Panc1 (cell line): ENCODE measurements at regions not wholly inside any gene's neighbourhood (a gene's known extent, or its start where the extent isn't known, plus 50 kb on each side); places are given as distances from the start of the nearest gene placed in this dataset.

Experiments used
- ATAC-seq: fragments of 200-7000 bp; cut with Tn5 transposase; 2 replicates; pipeline ENCODE4 v1.9.1; 2020; ENCODE audit warnings: mild to moderate bottlenecking, moderate library complexity
- BruUV-seq: library from RNA; stranded (reverse); fragments of 400-500 nt; replicated peaks from 2 replicates; lab custom pipeline; 2021; lab: Mats Ljungman, UMichigan
- CTCF ChIA-PET: fragments of 300-600 bp; sonication (Branson Sonifier 250); formaldehyde crosslinking; loops from one replicate; lab custom pipeline; 2022; ENCODE audit warnings: antibody characterized with exemption; lab: Charles Lee
- POLR2A ChIA-PET: fragments of 300-600 bp; sonication (Branson Sonifier 250); formaldehyde crosslinking; loops from one replicate; lab custom pipeline; 2022; ENCODE audit warnings: antibody characterized with exemption; lab: Charles Lee
- DNase-seq: peaks from one replicate; pipeline ENCODE4 v3.0.0-alpha.2; 2010; ENCODE audit warnings: low read depth, low spot score
- H3K27ac ChIP-seq: 2 replicates; pipeline ENCODE4 v1.5.1; 2011; ENCODE audit warnings: mild to moderate bottlenecking, low read length, inconsistent platforms
- H3K27me3 ChIP-seq: fragments of 200-500 bp; sonication (Bioruptor generic); 2 replicates; pipeline ENCODE4 v1.6.0; 2014; ENCODE audit warnings: low read length, inconsistent platforms; ENCODE audit not compliant: control insufficient read depth, insufficient read depth
- H3K36me3 ChIP-seq: fragments of 200-500 bp; sonication (Bioruptor generic); 2 replicates; pipeline ENCODE4 v1.5.1; 2014; ENCODE audit warnings: inconsistent platforms, mild to moderate bottlenecking, low read length, moderate library complexity; ENCODE audit not compliant: control insufficient read depth, insufficient read depth
- H3K4me1 ChIP-seq: 2 replicates; pipeline ENCODE4 v1.5.1; 2011; ENCODE audit warnings: inconsistent platforms, mild to moderate bottlenecking, low read length, moderate library complexity; ENCODE audit not compliant: control insufficient read depth, insufficient read depth
- H3K4me3 ChIP-seq, 2 experiments: 2 replicates each; pipeline ENCODE4 v1.5.1; 2011 to 2012; ENCODE audit warnings: low read depth in 2 of 2, low read length in 2 of 2, mild to moderate bottlenecking in 2 of 2, inconsistent platforms in 1 of 2, moderate library complexity in 1 of 2
- H3K9me3 ChIP-seq: fragments of 200-500 bp; sonication (Bioruptor generic); 2 replicates; pipeline ENCODE4 v1.5.1; 2014; ENCODE audit warnings: low read depth, mild to moderate bottlenecking, inconsistent platforms, low read length, moderate library complexity; ENCODE audit not compliant: control insufficient read depth, insufficient read depth
- POLR2AphosphoS5 ChIP-seq: IDR thresholded peaks from 2 replicates; pipeline ENCODE4 v1.6.1; 2012; ENCODE audit warnings: mild to moderate bottlenecking, low read depth, low read length, moderate library complexity
- REST ChIP-seq, 2 experiments: IDR thresholded peaks; 2 replicates each; pipeline ENCODE4 v1.6.1; 2011 to 2012; ENCODE audit warnings: low read depth in 2 of 2, control low read depth in 1 of 2, low read length in 1 of 2, mild to moderate bottlenecking in 1 of 2, moderate library complexity in 1 of 2; ENCODE audit not compliant: insufficient read depth in 1 of 2
- SIN3A ChIP-seq: IDR thresholded peaks from 2 replicates; pipeline ENCODE4 v1.6.1; 2012; ENCODE audit warnings: low read depth, mild to moderate bottlenecking, low read length, moderate library complexity, borderline replicate concordance; ENCODE audit not compliant: insufficient read depth
- TCF7L2 ChIP-seq: IDR thresholded peaks from 2 replicates; pipeline ENCODE4 v1.6.1; 2011; ENCODE audit warnings: mild to moderate bottlenecking, low read depth, low read length, inconsistent platforms
- in situ Hi-C: cut with HindIII; loops from 2 replicates; pipeline ENCODE4 v1.10.0; 2016; ENCODE audit warnings: low sequenced_read_pairs, low pct_unique_long_range_greater_than_20kb
- intact Hi-C: fragments of 100-400 bp; cut with micrococcal nuclease; formaldehyde crosslinking; loops from one replicate; pipeline ENCODE4 v1.10.0; 2022; ENCODE audit not compliant: unreplicated experiment
- TF ChIP-seq, protein P1 (sequence below): fragments of 450-650 bp; IDR thresholded peaks from 2 replicates; pipeline ENCODE4 v1.5.1; 2017; ENCODE audit warnings: mild to moderate bottlenecking

DNA sequence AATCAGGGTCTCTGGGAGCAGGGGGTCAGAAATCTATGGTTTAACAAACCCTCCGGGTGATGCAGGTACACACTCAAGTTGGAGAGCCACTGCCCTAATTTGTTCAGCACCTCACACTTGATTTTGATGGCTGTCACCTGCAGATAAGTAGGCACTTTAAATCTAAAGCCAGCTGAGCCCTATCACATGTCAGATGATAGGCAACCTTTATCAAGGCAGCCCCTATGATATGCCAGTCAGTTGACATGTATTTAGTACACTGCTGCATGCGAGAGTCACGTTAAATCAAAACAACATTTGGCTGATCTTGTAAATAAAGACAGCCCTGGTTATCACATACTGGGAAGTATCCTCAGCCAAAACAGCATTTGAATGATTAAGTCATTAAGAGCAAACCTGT, 104.4 kb upstream of the MCTP2 start:
- TF ChIP-seq, protein P1, sequence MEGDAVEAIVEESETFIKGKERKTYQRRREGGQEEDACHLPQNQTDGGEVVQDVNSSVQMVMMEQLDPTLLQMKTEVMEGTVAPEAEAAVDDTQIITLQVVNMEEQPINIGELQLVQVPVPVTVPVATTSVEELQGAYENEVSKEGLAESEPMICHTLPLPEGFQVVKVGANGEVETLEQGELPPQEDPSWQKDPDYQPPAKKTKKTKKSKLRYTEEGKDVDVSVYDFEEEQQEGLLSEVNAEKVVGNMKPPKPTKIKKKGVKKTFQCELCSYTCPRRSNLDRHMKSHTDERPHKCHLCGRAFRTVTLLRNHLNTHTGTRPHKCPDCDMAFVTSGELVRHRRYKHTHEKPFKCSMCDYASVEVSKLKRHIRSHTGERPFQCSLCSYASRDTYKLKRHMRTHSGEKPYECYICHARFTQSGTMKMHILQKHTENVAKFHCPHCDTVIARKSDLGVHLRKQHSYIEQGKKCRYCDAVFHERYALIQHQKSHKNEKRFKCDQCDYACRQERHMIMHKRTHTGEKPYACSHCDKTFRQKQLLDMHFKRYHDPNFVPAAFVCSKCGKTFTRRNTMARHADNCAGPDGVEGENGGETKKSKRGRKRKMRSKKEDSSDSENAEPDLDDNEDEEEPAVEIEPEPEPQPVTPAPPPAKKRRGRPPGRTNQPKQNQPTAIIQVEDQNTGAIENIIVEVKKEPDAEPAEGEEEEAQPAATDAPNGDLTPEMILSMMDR: no peak
- BruUV-seq: no TSS peak
- ATAC-seq: no peak
- no peak overlapping the region for H3K27ac ChIP-seq
- no peak for DNase-seq
- H3K4me3 ChIP-seq: no peak overlapping the region
- no peaks in the 10 kb centered on the region for H3K9me3 ChIP-seq
- intact Hi-C loops (no loop called here), in situ Hi-C loops (no loop called here)
- no peaks in the 10 kb centered on the region for H3K27me3 ChIP-seq
- POLR2A ChIA-PET: no interaction called here
- H3K36me3 ChIP-seq: no peaks in the 10 kb centered on the region
- no peaks in the 10 kb centered on the region for H3K4me1 ChIP-seq
- CTCF ChIA-PET: no interaction called here

GRCh38 chr15:94125698-94126097, 105.7 kb upstream of the MCTP2 start:
- Histone ChIP-seq H3K27me3 (no peaks in the 10 kb centered on the region), H3K27ac (no peak overlapping the region), H3K4me3 (no peak overlapping the region), H3K4me1 (no peaks in the 10 kb centered on the region), H3K36me3 (no peaks in the 10 kb centered on the region), H3K9me3 (no peaks in the 10 kb centered on the region)
- no TSS peak for BruUV-seq
- DNase-seq (no peak), ATAC-seq (no peak)
- ChIA-PET CTCF (no interaction called here), POLR2A (no interaction called here)
- in situ Hi-C loops (no loop called here), intact Hi-C loops (no loop called here)
- TF ChIP-seq POLR2AphosphoS5 (no peak), REST (IDR thresholded peaks at IDR 0.05; ENCODE audit: insufficient read depth in 1 of 2, low read depth in 2 of 2, low read length in 1 of 2) (no peak)

GRCh38 chr15:94125156-94125555, 106.2 kb upstream of the MCTP2 start:
- H3K27ac ChIP-seq: no peak overlapping the region
- intact Hi-C loops: no loop called here
- H3K4me3 ChIP-seq: no peak overlapping the region
- TF ChIP-seq SIN3A: no peak
- TF ChIP-seq TCF7L2: no peak
- no peak for TF ChIP-seq POLR2AphosphoS5
- TF ChIP-seq, protein P1: no peak
- TF ChIP-seq REST (IDR thresholded peaks at IDR 0.05; ENCODE audit: insufficient read depth in 1 of 2, low read depth in 2 of 2, low read length in 1 of 2): no peak
- ATAC-seq (no peak), DNase-seq (no peak)
- no peaks in the 10 kb centered on the region for H3K9me3 ChIP-seq
- no TSS peak for BruUV-seq
- H3K27me3 ChIP-seq: no peaks in the 10 kb centered on the region
- H3K4me1 ChIP-seq: no peaks in the 10 kb centered on the region
- ChIA-PET POLR2A (no interaction called here), CTCF (no interaction called here)
- in situ Hi-C loops: no loop called here
- no peaks in the 10 kb centered on the region for H3K36me3 ChIP-seq
